A549 (cell line): ENCODE measurements at regions not wholly inside any gene's neighbourhood (a gene's known extent, or its start where the extent isn't known, plus 50 kb on each side); places are given as distances from the start of the nearest gene placed in this dataset.

Source experiments
- MAFK ChIP-seq: fragments of 450-650 bp; IDR thresholded peaks from 2 replicates; pipeline ENCODE4 v1.6.1; 2014; ENCODE audit not compliant: partially characterized antibody
- RCOR1 ChIP-seq: fragments of 150-350 bp; IDR thresholded peaks from 2 replicates; pipeline ENCODE4 v1.6.1; 2014; ENCODE audit warnings: antibody characterized with exemption, low read length, low read depth
- TF ChIP-seq, protein P1 (sequence below): fragments of >200 bp; sonication (Bioruptor Twin); formaldehyde crosslinking; IDR thresholded peaks from 3 replicates; pipeline ENCODE4 v1.5.1; 2016

DNA sequence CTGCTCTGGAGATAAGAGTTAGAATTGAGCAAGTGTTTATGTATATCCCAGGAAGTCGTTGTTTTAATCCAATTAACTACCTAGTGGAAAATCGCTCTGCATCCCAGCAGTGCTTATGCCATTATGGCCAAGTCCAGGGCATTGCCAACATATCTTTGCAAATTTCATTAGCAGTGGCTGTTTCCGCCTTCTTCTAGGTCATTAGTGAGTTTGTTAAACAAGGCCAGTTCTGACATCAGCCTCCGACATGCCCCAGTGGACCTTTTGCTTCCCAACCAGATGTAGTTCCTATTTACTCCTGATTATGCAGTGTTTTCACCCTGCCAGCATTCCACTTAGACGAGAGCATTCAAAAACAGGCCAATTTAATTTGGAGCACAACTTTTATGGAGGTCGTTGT is 106.8 kb upstream of the FAM78B start:
- TF ChIP-seq RCOR1 (no peak), MAFK (no peak)
- TF ChIP-seq, protein P1, sequence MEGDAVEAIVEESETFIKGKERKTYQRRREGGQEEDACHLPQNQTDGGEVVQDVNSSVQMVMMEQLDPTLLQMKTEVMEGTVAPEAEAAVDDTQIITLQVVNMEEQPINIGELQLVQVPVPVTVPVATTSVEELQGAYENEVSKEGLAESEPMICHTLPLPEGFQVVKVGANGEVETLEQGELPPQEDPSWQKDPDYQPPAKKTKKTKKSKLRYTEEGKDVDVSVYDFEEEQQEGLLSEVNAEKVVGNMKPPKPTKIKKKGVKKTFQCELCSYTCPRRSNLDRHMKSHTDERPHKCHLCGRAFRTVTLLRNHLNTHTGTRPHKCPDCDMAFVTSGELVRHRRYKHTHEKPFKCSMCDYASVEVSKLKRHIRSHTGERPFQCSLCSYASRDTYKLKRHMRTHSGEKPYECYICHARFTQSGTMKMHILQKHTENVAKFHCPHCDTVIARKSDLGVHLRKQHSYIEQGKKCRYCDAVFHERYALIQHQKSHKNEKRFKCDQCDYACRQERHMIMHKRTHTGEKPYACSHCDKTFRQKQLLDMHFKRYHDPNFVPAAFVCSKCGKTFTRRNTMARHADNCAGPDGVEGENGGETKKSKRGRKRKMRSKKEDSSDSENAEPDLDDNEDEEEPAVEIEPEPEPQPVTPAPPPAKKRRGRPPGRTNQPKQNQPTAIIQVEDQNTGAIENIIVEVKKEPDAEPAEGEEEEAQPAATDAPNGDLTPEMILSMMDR, result no peak
